Renal cortical epithelial cell (primary cell): ENCODE measurements at regions not wholly inside any gene's neighbourhood (a gene's known extent, or its start where the extent isn't known, plus 50 kb on each side); places are given as distances from the start of the nearest gene placed in this dataset.

Source experiments
- DNase-seq: peaks from one replicate; pipeline ENCODE4 v3.0.0-alpha.2; 2011; ENCODE audit warnings: low read depth

GRCh38 chr19:29396925-29397324, 128.9 kb upstream of the VSTM2B start:
- no peak for DNase-seq

DNA sequence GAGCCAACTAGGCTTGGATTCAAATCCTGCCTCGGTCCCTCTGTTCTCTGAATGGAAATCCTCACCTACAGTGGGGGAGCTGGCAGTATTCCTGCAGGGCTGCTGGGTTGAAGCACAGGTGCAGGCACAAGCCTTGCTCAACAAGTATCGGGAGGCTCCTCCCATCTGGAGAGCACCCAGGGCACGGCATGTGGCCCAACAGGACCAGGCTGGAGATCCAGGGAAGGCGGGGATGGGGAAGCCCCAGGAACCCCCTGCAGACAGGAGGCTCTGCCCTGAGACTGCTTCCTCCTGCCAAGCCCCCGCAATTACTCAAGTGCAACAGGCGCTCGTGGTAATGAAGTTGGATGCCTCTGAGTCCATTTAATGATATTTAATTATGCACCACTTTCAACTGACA, 128.0 kb upstream of the VSTM2B start:
- no peak for DNase-seq

GRCh38 chr19:29399804-29400203, 126.0 kb upstream of the VSTM2B start:
- DNase-seq, result no peak

DNA sequence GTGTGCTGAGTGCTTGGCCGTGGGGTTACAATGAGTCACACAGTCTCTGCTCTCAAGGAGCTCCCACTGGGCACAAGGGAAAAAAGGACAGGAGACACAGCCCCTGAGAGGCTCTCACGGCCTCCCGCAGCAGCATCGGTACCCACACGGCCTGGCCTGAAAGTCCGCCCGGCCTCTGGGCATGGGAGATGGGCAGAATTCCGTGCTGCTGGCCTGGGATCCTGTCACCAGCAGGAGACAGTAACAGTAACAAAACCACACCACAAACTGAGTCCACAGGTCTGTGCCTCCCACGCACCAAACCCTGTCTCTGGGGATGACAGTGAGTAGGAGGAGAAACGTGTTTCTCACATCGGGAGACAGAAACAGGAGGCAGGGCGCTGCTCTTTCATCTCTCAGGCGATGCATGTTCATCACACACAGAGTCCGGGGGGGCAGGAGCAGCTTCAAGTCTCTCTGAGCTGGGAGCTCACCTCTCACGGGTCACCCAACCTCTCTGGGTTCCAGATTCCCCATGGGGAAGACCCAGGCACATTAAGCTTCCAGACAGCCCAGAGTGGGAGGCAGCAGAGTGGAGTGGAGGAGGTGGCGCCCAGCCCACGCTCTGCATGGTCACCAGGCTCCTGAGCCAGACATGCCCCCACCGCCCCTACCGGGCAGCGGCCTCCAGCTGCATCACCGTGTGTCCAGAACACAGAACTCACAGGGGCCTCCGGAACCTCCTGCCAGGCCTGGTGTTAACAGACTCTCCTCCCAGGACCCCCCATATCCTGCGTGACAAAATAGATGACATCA, 124.7 kb upstream of the VSTM2B start:
- no peak for DNase-seq

GRCh38 chr19:29401712-29402421, 123.9 kb upstream of the VSTM2B start:
- no peak for DNase-seq

DNA sequence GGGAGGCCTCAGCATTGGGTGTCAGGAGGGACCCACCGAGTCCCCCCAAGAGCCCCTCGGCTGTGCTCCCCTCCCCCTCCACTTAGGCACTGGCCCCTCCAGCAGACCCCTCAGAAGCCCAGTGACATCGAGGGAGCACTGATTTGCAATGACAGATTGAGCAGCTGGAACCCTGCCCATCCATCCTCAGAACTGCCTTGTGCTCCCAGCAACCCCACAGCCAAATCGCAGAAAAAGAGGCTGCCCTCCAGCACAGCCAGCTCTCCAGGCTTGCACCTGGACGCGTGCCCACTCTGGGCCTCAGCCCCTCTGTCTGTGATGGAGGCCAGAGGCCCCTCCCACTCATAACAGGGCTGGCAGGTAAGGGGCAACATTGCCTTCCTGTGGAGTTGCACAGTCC, 123.2 kb upstream of the VSTM2B start:
- no peak for DNase-seq

DNA sequence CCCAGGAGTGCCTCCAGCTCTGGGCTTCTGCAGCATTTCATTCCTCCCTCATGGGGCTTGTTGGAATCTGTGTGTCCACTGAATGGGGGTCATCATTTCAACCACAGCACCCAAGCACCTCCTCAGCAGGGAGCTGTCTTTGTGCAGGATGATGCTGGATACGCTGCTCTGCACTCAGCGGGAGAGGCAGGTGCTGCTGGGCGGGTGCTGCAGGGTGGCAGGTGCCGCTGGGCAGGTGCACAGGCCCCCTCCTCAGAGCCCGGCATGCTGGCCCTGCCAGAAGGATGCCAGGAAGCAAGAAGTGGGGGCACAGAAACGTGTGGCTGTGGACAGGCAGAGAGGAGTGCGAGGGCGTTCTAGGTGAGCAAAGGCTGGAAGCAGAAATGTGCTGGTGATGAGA, 121.8 kb upstream of the VSTM2B start:
- DNase-seq, result no peak

GRCh38 chr19:29404951-29405727, 120.7 kb upstream of the VSTM2B start:
- DNase-seq, result no peak

DNA sequence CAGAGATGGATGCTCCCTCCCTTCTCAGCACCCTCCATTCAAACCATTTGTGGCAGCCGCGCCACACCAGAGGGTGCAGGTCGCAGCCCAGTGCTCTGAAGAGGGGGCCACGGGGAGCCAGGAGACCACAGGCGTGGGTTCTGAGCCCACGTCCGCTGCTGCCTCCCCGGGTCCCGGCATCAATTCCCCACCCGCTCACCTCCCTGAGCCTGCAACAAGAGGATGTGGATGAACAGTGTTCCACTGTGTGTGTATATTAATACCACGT, 120.1 kb upstream of the VSTM2B start:
- no peak for DNase-seq

GRCh38 chr19:29409076-29409862, 116.5 kb upstream of the VSTM2B start:
- DNase-seq, result no peak

DNA sequence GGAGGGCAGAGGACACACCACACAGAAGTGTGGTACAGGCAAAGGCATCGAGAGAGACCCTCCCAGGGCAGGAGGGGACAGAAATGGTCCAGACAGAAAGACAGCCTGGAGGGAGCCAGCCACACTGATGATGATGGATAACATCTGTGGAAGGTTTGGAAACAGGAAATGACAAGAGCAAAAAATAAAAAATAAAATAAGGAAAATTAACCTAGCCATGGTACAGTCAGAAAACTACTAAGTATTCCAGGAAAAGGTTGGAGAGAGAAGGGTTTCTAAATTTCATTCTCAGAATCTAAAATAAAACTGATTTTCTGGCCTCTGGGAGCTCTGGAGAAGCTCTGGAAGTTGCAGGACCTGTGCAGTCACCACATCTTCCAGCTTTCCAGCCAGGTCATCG, 115.2 kb upstream of the VSTM2B start:
- no peak for DNase-seq

- DNase-seq, result no peak
Observed at GRCh38 chr19:29411113-29411581, 114.6 kb upstream of the VSTM2B start.

DNA sequence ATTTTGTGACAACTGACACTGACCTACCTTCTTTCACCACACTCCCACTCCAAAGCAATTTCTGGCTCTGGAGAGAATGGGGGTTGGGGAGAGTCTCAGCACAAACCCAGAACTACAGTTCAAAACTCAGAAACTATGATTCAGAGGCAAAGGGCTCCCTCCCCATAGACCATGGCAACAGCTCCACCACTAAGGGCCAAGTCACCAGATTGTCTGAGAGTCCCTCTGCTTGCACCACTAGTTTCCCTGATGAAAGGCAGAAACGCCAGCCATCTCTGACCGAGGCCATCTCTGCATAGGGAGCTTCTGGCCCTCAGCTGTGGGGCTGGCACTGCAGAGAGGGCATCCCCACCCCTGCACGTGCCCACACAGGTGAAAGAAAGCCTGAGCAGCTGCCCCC, 112.4 kb upstream of the VSTM2B start:
- no peak for DNase-seq

GRCh38 chr19:29415507-29415906, 110.3 kb upstream of the VSTM2B start:
- DNase-seq, result no peak

DNA sequence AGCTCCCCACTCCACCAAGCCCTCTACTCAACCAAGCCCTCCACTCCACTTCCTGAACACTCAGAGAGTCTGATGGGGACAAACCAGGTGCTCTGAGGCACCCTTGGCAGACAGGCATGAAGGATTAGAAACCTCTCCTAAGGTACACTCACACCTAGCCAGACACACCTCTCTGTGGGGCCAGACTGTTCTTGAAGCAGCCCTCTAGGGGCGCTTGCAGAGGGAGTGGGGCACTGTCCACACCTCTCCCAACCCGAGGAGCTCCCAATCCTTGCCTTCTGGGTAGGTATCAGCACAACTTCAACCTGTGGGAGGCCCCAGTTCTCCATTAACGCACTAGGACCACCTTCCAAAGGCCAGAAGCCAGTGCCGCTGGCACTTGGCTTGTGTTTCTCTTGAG, 108.7 kb upstream of the VSTM2B start:
- DNase-seq, result no peak

GRCh38 chr19:29418201-29418600, 107.6 kb upstream of the VSTM2B start:
- DNase-seq, result no peak

DNA sequence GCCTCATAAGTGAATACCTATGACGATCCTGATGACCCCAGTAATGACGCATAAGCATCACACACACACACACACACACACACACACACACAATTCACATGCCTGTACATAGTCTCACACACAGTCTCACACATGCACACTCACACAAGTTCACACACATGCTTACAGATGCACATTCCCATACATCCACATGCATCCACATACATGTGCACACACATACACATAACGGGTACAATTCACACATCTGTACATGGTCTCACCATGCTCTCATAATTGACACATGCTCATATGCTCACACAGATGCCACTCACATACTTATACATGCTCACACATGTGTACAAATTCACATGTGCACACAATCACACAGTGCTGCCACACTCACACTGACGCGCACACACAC, 105.7 kb upstream of the VSTM2B start:
- DNase-seq, result no peak

GRCh38 chr19:29420482-29421195, 105.2 kb upstream of the VSTM2B start:
- no peak for DNase-seq

DNA sequence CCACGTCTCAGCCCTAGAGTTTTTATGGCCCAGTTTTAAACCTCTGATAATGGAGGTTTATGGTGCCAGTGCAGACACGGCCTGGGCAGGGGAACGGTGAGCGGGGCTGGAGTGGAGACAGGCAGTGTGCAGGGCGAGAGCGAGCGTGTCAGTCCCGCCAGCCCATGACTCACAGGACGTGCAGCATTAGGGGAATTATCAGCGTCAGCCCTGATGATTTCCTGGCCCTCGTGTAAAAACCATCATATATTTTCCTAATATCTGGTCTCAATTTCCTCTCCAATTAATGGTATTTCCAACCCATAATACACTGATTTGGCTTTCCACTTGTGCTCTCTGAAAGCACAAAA, 104.6 kb upstream of the VSTM2B start:
- DNase-seq, result no peak

GRCh38 chr19:29422047-29422446, 103.7 kb upstream of the VSTM2B start:
- no peak for DNase-seq

DNA sequence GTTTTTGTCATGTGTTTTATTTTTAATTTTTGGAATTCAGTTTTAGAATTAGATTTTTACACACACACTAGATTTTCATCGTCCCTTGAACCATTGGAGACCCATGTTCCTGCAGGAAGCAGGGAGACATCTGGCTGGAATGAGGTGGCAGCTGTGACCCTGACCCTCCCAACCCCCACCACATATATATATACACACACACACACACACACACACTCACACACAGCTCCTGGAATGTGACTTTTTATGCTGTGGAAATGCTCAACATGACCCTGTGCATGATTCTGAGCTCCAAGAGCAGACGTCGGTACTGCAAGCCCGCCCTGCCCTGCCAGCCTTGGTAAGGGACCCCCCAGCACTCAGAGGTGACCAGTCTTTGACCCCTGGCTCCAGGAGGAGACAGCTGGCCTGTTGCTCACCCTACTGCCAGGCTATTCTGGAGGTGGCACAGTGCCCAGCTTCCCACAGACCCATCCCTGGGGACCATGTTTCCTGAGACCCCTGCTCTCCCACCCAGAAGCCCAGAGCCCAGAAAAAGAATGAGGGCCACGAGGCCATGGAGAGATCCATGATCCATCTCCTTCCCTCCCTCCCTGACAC, 103.2 kb upstream of the VSTM2B start:
- no peak for DNase-seq
